K562 (cell line): ENCODE measurements at regions not wholly inside any gene's neighbourhood (a gene's known extent, or its start where the extent isn't known, plus 50 kb on each side); places are given as distances from the start of the nearest gene placed in this dataset.

Experiments
- CBX3 ChIP-seq, 2 experiments: IDR thresholded peaks; 1 replicate in 1 of 2; 2 replicates in 1 of 2; pipeline ENCODE4 v1.6.1; 2012; ENCODE audit warnings: inconsistent platforms in 2 of 2, low read length in 2 of 2, borderline replicate concordance in 1 of 2, control low read depth in 1 of 2
- GATAD2A ChIP-seq: fragments of 450-650 bp; IDR thresholded peaks from 2 replicates; pipeline ENCODE4 v1.6.1; 2017
- HCFC1 ChIP-seq: IDR thresholded peaks from 2 replicates; pipeline ENCODE4 v1.6.1; 2012; ENCODE audit warnings: low read depth, low read length, improper control_type of control experiment
- KAT7 ChIP-seq: sonication (generic); formaldehyde crosslinking; IDR thresholded peaks from 2 replicates; pipeline ENCODE4 v1.8.0; 2022; ENCODE audit warnings: missing genetic modification reagents, mild to moderate bottlenecking, borderline replicate concordance
- REST ChIP-seq, 2 experiments: fragments of 450-650 bp; formaldehyde crosslinking in 1 of 2; IDR thresholded peaks; 2 replicates each; pipeline versions ENCODE4 v1.4.0 to v1.6.1; 2014 to 2020; ENCODE audit warnings: mild to moderate bottlenecking in 2 of 2, borderline replicate concordance in 1 of 2, low read depth in 1 of 2
- SRF ChIP-seq, 2 experiments: fragments of 250-450, 450-650 bp in 1 of 2; sonication (Bioruptor Pico) in 1 of 2; sonication (generic) in 1 of 2; formaldehyde crosslinking; IDR thresholded peaks; 2 replicates each; pipeline versions ENCODE4 v1.5.0 to v1.5.1; 2020 to 2022; ENCODE audit warnings: mild to moderate bottlenecking in 1 of 2, missing genetic modification reagents in 1 of 2
- USF2 ChIP-seq: sonication (generic); formaldehyde crosslinking; IDR thresholded peaks from 2 replicates; pipeline ENCODE4 v1.5.0; 2020; ENCODE audit warnings: missing genetic modification reagents
- ZBTB40 ChIP-seq, 2 experiments: fragments of 450-650 bp in 1 of 2; sonication (generic) in 1 of 2; formaldehyde crosslinking in 1 of 2; IDR thresholded peaks; 2 replicates each; pipeline versions ENCODE4 v1.7.1 to v1.9.0; 2016 to 2022; ENCODE audit warnings: inconsistent platforms in 1 of 2, mild to moderate bottlenecking in 1 of 2, missing genetic modification reagents in 1 of 2
- ZFP1 ChIP-seq: fragments of 450-650 bp; formaldehyde crosslinking; IDR thresholded peaks from 2 replicates; pipeline ENCODE4 v1.4.0; 2020; ENCODE audit warnings: mild to moderate bottlenecking, mixed read lengths

GRCh38 chr3:29201604-29202003 lies 79.3 kb upstream of the RBMS3 start:
- TF ChIP-seq SRF (CRISPR knock-in tag; IDR thresholded peaks at IDR 0.05) (no peak), USF2 (CRISPR knock-in tag) (no peak), KAT7 (CRISPR knock-in tag) (no peak), REST (IDR thresholded peaks at IDR 0.05; ENCODE audit: borderline replicate concordance) (no peak), REST (CRISPR knock-in tag; IDR thresholded peaks at IDR 0.05; ENCODE audit: low read depth) (no peak), GATAD2A (no peak), ZFP1 (CRISPR knock-in tag) (no peak), HCFC1 (no peak), CBX3 (IDR thresholded peaks at IDR 0.05; ENCODE audit: borderline replicate concordance in 1 of 2, low read length in 2 of 2) (no peak), ZBTB40 (IDR thresholded peaks at IDR 0.05) (no peak), ZBTB40 (CRISPR knock-in tag; IDR thresholded peaks at IDR 0.05) (no peak)
